IMR-90 (cell line): ENCODE measurements at regions not wholly inside any gene's neighbourhood (a gene's known extent, or its start where the extent isn't known, plus 50 kb on each side); places are given as distances from the start of the nearest gene placed in this dataset.

Experiments
- ATAC-seq: fragments of 200-7000 bp; cut with Tn5 transposase; 2 replicates; pipeline ENCODE4 v1.9.1; 2020; ENCODE audit warnings: low read depth, mild to moderate bottlenecking, moderate library complexity
- BruUV-seq: library from RNA; stranded (reverse); fragments of 400-500 nt; replicated peaks from 2 replicates; lab custom pipeline; 2021; lab: Mats Ljungman, UMichigan
- CTCF ChIA-PET: fragments of 300-600 bp; formaldehyde crosslinking; extraction: SDS; loops from one replicate; lab custom pipeline; 2021; ENCODE audit warnings: antibody characterized with exemption; lab: Yijun Ruan, JAX
- POLR2A ChIA-PET: fragments of 300-600 bp; sonication (Branson Sonifier 250); formaldehyde crosslinking; loops from one replicate; lab custom pipeline; 2022; ENCODE audit warnings: antibody characterized with exemption; ENCODE audit not compliant: unreplicated experiment; lab: Charles Lee
- DNase-seq: peaks from one replicate; pipeline ENCODE4 v3.0.0; 2013
- H2AFZ ChIP-seq: replicated peaks from 2 replicates; pipeline ENCODE3; 2013; ENCODE audit warnings: low read length, mild to moderate bottlenecking; ENCODE audit not compliant: poor library complexity
- H2AK5ac ChIP-seq: 2 replicates; pipeline ENCODE4 v1.6.1; 2013; ENCODE audit warnings: low read depth, low read length, inconsistent platforms
- H2AK9ac ChIP-seq: replicated peaks from 2 replicates; pipeline ENCODE3; 2013; ENCODE audit warnings: mild to moderate bottlenecking, low read depth, low read length, moderate library complexity; ENCODE audit not compliant: poor library complexity
- H2BK120ac ChIP-seq: 2 replicates; pipeline ENCODE4 v1.6.1; 2013; ENCODE audit warnings: low read depth, low read length, inconsistent platforms
- H2BK15ac ChIP-seq: 3 replicates; pipeline ENCODE4 v1.6.1; 2013; ENCODE audit warnings: low read depth, low read length, inconsistent platforms
- H2BK20ac ChIP-seq: 2 replicates; pipeline ENCODE4 v1.6.1; 2013; ENCODE audit warnings: low read depth, mild to moderate bottlenecking, inconsistent platforms, low read length, moderate library complexity
- H2BK5ac ChIP-seq: 2 replicates; pipeline ENCODE4 v1.6.1; 2013; ENCODE audit warnings: mild to moderate bottlenecking, low read depth, low read length, inconsistent platforms; ENCODE audit not compliant: poor library complexity, severe bottlenecking
- H3K14ac ChIP-seq: replicated peaks from 2 replicates; pipeline ENCODE4 v1.6.1; 2013; ENCODE audit warnings: low read depth, low read length, inconsistent platforms
- H3K18ac ChIP-seq: 2 replicates; pipeline ENCODE4 v1.6.1; 2013; ENCODE audit warnings: low read depth, low read length, control low read depth
- H3K23ac ChIP-seq: 2 replicates; pipeline ENCODE4 v1.6.1; 2013; ENCODE audit warnings: low read depth, low read length, inconsistent platforms
- H3K27ac ChIP-seq: 2 replicates; pipeline ENCODE4 v1.5.1; 2013; ENCODE audit warnings: mild to moderate bottlenecking, control low read depth, low read length; ENCODE audit not compliant: insufficient read depth
- H3K27me3 ChIP-seq: 2 replicates; pipeline ENCODE4 v1.6.1; 2013; ENCODE audit warnings: low read length; ENCODE audit not compliant: control insufficient read depth, insufficient read depth
- H3K36me3 ChIP-seq: 2 replicates; pipeline ENCODE4 v1.6.1; 2013; ENCODE audit warnings: low read length, mixed read lengths; ENCODE audit not compliant: control insufficient read depth, insufficient read depth
- H3K4ac ChIP-seq: 2 replicates; pipeline ENCODE4 v1.6.1; 2013; ENCODE audit warnings: low read depth, low read length, inconsistent platforms
- H3K4me1 ChIP-seq: 2 replicates; pipeline ENCODE4 v1.6.1; 2013; ENCODE audit warnings: low read length, mixed read lengths; ENCODE audit not compliant: control insufficient read depth, insufficient read depth
- H3K4me2 ChIP-seq: 2 replicates; pipeline ENCODE4 v1.6.1; 2013; ENCODE audit warnings: low read depth, mild to moderate bottlenecking, control low read depth, low read length, moderate library complexity
- H3K4me3 ChIP-seq: 2 replicates; pipeline ENCODE4 v1.5.1; 2013; ENCODE audit warnings: low read depth, mild to moderate bottlenecking, control low read depth, low read length, moderate library complexity; ENCODE audit not compliant: insufficient read depth
- H3K56ac ChIP-seq: 2 replicates; pipeline ENCODE4 v1.6.1; 2013; ENCODE audit warnings: low read length, inconsistent platforms; ENCODE audit not compliant: insufficient read depth; ENCODE audit errors: extremely low read depth
- H3K79me1 ChIP-seq, 2 experiments: 2 replicates each; pipeline ENCODE4 v1.6.1; 2013; ENCODE audit warnings: low read length in 2 of 2, inconsistent platforms in 1 of 2, low read depth in 1 of 2
- H3K9ac ChIP-seq: 2 replicates; pipeline ENCODE4 v1.6.1; 2013; ENCODE audit warnings: low read depth, low read length, control low read depth
- H3K9me1 ChIP-seq: 2 replicates; pipeline ENCODE4 v1.6.1; 2013; ENCODE audit warnings: low read length, inconsistent platforms; ENCODE audit not compliant: insufficient read depth
- H3K9me3 ChIP-seq: 2 replicates; pipeline ENCODE4 v1.6.1; 2013; ENCODE audit warnings: low read length; ENCODE audit not compliant: control insufficient read depth, insufficient read depth
- H4K20me1 ChIP-seq: 2 replicates; pipeline ENCODE4 v1.6.1; 2013; ENCODE audit warnings: low read length, inconsistent platforms; ENCODE audit not compliant: insufficient read depth
- H4K5ac ChIP-seq: 2 replicates; pipeline ENCODE4 v1.6.1; 2013; ENCODE audit warnings: mild to moderate bottlenecking, low read depth, low read length, control low read depth
- H4K8ac ChIP-seq, 2 experiments: 2 replicates each; pipeline ENCODE4 v1.6.1; 2013; ENCODE audit warnings: low read depth in 2 of 2, low read length in 2 of 2, control low read depth in 1 of 2, inconsistent platforms in 1 of 2
- H4K91ac ChIP-seq: 2 replicates; pipeline ENCODE4 v1.6.1; 2013; ENCODE audit warnings: low read depth, low read length, inconsistent platforms; ENCODE audit not compliant: insufficient read depth
- BHLHE40 ChIP-seq: fragments of 150-350 bp; IDR thresholded peaks from 2 replicates; pipeline ENCODE4 v1.6.1; 2016; ENCODE audit warnings: mild to moderate bottlenecking, low read depth, low read length
- CEBPB ChIP-seq: IDR thresholded peaks from 2 replicates; pipeline ENCODE4 v1.6.1; 2012; ENCODE audit warnings: low read depth, low read length, improper control_type of control experiment
- CTCF ChIP-seq: conservative IDR thresholded peaks from 2 replicates; pipeline ENCODE4 v1.5.1; 2012; ENCODE audit warnings: mild to moderate bottlenecking, low read depth, low read length, improper control_type of control experiment
- FOS ChIP-seq: fragments of 150-350 bp; IDR thresholded peaks from 2 replicates; pipeline ENCODE4 v1.6.1; 2016; ENCODE audit warnings: low read depth, low read length
- MAFK ChIP-seq: IDR thresholded peaks from 2 replicates; pipeline ENCODE4 v1.6.1; 2012; ENCODE audit warnings: low read depth, low read length, improper control_type of control experiment
- RAD21 ChIP-seq: IDR thresholded peaks from 2 replicates; pipeline ENCODE4 v1.6.1; 2012; ENCODE audit warnings: low read length, improper control_type of control experiment
- RCOR1 ChIP-seq: IDR thresholded peaks from 2 replicates; pipeline ENCODE4 v1.6.1; 2012; ENCODE audit warnings: mild to moderate bottlenecking, low read length, improper control_type of control experiment; ENCODE audit not compliant: insufficient replicate concordance
- WGBS, 2 experiments: methylation state at CpG; one replicate each; pipeline versions ENCODE4 v1.1.5 to v1.1.7; 2013; ENCODE audit warnings: missing lambda C conversion rate in 2 of 2; ENCODE audit not compliant: insufficient read length in 1 of 2; ENCODE audit errors: extremely low coverage in 2 of 2; 5-methylcytosine and 5-hydroxymethylcytosine counted together
- dilution Hi-C: fragments of 300-500 bp; cut with HindIII; formaldehyde crosslinking; loops from one replicate; pipeline ENCODE4 v1.14.3; 2018; ENCODE audit warnings: low sequenced_read_pairs; ENCODE audit not compliant: unreplicated experiment
- in situ Hi-C: fragments of 300-500 bp; cut with MboI; formaldehyde crosslinking; loops from 3 replicates; pipeline ENCODE4 v1.14.3; 2019; ENCODE audit warnings: low sequenced_read_pairs, inconsistent platforms, mixed read lengths
- intact Hi-C: fragments of 100-400 bp; cut with micrococcal nuclease; formaldehyde crosslinking; loops from 2 replicates; pipeline ENCODE4 v1.10.0; 2022
- TF ChIP-seq, protein P1 (sequence below): fragments of 150-350 bp; IDR thresholded peaks from 2 replicates; pipeline ENCODE4 v1.6.1; 2016; ENCODE audit warnings: low read depth, mild to moderate bottlenecking, low read length, moderate library complexity, borderline replicate concordance
- TF ChIP-seq, protein P2 (sequence below): fragments of 150-350 bp; IDR thresholded peaks from 2 replicates; pipeline ENCODE4 v1.6.1; 2017; ENCODE audit warnings: mild to moderate bottlenecking, antibody characterized with exemption, low read length, low read depth

DNA sequence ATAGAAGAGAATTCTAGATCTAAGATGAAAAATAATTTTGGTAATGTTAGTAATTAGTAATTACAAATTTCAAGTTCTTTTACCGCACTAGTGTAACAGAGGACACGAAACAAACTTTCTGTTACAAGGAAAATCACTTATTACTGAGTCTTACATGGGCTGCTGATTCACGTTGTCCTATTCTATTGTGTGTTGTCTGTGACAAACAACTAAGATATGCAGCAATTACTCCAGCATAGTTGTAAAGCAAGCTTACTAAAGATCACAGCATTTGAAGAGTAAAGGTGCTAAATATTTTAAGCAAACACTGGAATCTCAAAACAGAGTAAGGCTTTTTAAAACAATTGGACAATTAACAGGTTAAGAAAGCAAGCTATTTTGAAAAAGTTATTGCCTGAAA is 502.3 kb downstream of the KCNT2 start:
- no peak overlapping the region for H3K56ac ChIP-seq
- H3K4me3 ChIP-seq, result no peak overlapping the region
- H3K14ac ChIP-seq, result no peak overlapping the region
- H2AK9ac ChIP-seq, result no peak overlapping the region
- H3K27me3 ChIP-seq, result no peaks in the 10 kb centered on the region
- H3K4me2 ChIP-seq, result no peak overlapping the region
- no peak overlapping the region for H2BK20ac ChIP-seq
- no peak overlapping the region for H2BK5ac ChIP-seq
- H3K9me1 ChIP-seq, result no peaks in the 10 kb centered on the region
- H3K4ac ChIP-seq, result no peak overlapping the region
- no peaks in the 10 kb centered on the region for H3K4me1 ChIP-seq
- POLR2A ChIA-PET, result no interaction called here
- H4K8ac ChIP-seq, result no peak overlapping the region
- no peak overlapping the region for H3K18ac ChIP-seq
- no peaks in the 10 kb centered on the region for H4K20me1 ChIP-seq
- no peak overlapping the region for H4K91ac ChIP-seq
- H2AK5ac ChIP-seq, result no peak overlapping the region
- TF ChIP-seq, protein P1, sequence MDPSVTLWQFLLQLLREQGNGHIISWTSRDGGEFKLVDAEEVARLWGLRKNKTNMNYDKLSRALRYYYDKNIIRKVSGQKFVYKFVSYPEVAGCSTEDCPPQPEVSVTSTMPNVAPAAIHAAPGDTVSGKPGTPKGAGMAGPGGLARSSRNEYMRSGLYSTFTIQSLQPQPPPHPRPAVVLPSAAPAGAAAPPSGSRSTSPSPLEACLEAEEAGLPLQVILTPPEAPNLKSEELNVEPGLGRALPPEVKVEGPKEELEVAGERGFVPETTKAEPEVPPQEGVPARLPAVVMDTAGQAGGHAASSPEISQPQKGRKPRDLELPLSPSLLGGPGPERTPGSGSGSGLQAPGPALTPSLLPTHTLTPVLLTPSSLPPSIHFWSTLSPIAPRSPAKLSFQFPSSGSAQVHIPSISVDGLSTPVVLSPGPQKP, result no peak
- TF ChIP-seq MAFK, result no peak
- no peak for TF ChIP-seq BHLHE40
- TF ChIP-seq RCOR1, result no peak
- TF ChIP-seq CEBPB, result no peak
- no peak for TF ChIP-seq CTCF
- no peak for TF ChIP-seq RAD21
- TF ChIP-seq, protein P2, sequence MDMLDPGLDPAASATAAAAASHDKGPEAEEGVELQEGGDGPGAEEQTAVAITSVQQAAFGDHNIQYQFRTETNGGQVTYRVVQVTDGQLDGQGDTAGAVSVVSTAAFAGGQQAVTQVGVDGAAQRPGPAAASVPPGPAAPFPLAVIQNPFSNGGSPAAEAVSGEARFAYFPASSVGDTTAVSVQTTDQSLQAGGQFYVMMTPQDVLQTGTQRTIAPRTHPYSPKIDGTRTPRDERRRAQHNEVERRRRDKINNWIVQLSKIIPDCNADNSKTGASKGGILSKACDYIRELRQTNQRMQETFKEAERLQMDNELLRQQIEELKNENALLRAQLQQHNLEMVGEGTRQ, result no peak
- TF ChIP-seq FOS, result no peak
- no peak overlapping the region for H2BK15ac ChIP-seq
- in situ Hi-C loops (no loop called here), intact Hi-C loops (no loop called here), dilution Hi-C loops (no loop called here)
- no peak overlapping the region for H3K27ac ChIP-seq
- H2BK120ac ChIP-seq, result no peak overlapping the region
- H3K9ac ChIP-seq, result no peak overlapping the region
- no peak overlapping the region for H3K23ac ChIP-seq
- BruUV-seq, result no TSS peak
- H3K36me3 ChIP-seq, result no peaks in the 10 kb centered on the region
- no peaks in the 10 kb centered on the region for H3K79me1 ChIP-seq
- DNase-seq (no peak), ATAC-seq (no peak)
- CTCF ChIA-PET, result no interaction called here
- no CpG with 5 or more reads among the region's 3 CpGs for WGBS, 2 experiments
- no peak overlapping the region for H4K5ac ChIP-seq
- H3K9me3 ChIP-seq, result peaks cover 4% of the 10 kb centered on the region; the same call in 1 of the 2 replicates
- no peak overlapping the region for H2AFZ ChIP-seq
